Endothelial cell (in vitro differentiated cells): ENCODE measurements at regions not wholly inside any gene's neighbourhood (a gene's known extent, or its start where the extent isn't known, plus 50 kb on each side); places are given as distances from the start of the nearest gene placed in this dataset.

Experiments
- DNase-seq: peaks from one replicate; pipeline ENCODE4 v3.0.0; 2021; ENCODE audit warnings: low spot score
- H3K27ac Mint-ChIP-seq: one replicate; pipeline ENCODE4 v1.8.0; 2021; ENCODE audit warnings: mixed read lengths, inconsistent platforms; ENCODE audit not compliant: unreplicated experiment
- H3K27me3 Mint-ChIP-seq: one replicate; pipeline ENCODE4 v1.8.0; 2021; ENCODE audit warnings: mild to moderate bottlenecking, moderate library complexity, mixed read lengths, inconsistent platforms; ENCODE audit not compliant: unreplicated experiment
- H3K36me3 Mint-ChIP-seq: one replicate; pipeline ENCODE4 v1.8.0; 2021; ENCODE audit warnings: mild to moderate bottlenecking, low read depth, mixed read lengths, inconsistent platforms; ENCODE audit not compliant: unreplicated experiment
- H3K4me1 Mint-ChIP-seq: one replicate; pipeline ENCODE4 v1.8.0; 2021; ENCODE audit warnings: mild to moderate bottlenecking, mixed read lengths, inconsistent platforms; ENCODE audit not compliant: unreplicated experiment
- H3K4me3 Mint-ChIP-seq: one replicate; pipeline ENCODE4 v1.8.0; 2021; ENCODE audit warnings: mild to moderate bottlenecking, mixed read lengths, inconsistent platforms; ENCODE audit not compliant: unreplicated experiment
- H3K9me3 Mint-ChIP-seq: one replicate; pipeline ENCODE4 v1.8.0; 2021; ENCODE audit warnings: mixed read lengths, inconsistent platforms; ENCODE audit not compliant: unreplicated experiment
- CTCF ChIP-seq: fragments of 200-600 bp; sonication (generic); IDR thresholded peaks from one replicate; pipeline ENCODE4 v1.5.0; 2021; ENCODE audit warnings: antibody characterized with exemption; ENCODE audit not compliant: unreplicated experiment

DNA sequence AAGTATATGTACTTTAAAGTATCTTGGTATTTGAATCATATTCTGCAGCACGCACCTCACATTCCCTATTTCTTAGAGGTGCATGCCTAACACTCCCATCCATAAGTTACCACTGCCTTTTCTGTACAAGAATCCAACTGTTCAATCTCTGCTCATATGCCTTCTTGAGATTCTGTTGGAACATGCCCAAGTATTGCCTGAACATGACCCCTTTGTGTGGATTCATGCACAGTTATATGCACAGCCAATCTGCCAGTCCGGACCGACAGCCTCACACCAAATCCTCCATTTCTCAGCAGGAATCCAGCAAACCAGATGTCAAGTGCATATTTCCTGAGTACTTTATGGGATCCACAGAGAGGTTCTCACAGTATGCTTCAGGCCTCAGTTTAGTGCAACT, 222.0 kb downstream of the TMEM182 start:
- TF ChIP-seq CTCF: no peak
- Mint-ChIP-seq H3K27me3 (no peaks in the 10 kb centered on the region), H3K27ac (no peak overlapping the region), H3K9me3 (no peaks in the 10 kb centered on the region), H3K4me3 (no peak overlapping the region), H3K36me3 (no peaks in the 10 kb centered on the region), H3K4me1 (no peaks in the 10 kb centered on the region)
- DNase-seq: no peak

DNA sequence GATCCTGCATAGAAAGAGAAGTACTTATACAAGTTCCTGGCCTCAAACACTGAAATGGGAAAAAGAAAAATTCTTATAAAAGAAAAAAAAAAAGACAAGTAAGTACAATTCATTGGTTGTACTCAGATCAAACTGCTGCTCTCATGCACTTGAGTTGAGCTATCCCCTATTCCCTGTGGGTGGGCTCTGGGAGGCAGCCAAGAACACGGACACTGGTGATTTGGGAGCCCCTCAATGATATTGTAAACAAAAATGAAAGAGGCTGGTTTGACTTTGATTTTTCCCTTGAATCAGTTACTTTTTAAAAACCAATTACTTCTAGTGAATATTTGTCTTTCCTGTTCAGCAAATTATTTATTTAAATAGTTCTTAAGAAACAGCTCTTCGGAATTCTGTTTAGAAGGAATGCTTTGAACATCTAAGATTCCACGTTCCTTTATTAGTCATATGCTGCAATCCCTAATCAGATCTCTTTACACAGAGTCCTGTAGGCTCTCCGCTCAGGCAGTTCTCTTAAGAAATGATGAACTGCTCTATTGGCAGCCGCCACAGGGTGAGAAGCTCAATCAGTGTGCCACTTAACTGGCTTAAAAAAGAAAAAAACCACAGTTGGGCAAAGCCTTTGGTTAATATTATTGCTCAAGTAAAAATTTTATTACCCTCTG, 225.1 kb downstream of the TMEM182 start:
- no peaks in the 10 kb centered on the region for H3K9me3 Mint-ChIP-seq

GRCh38 chr2:102992607-102993006, 230.8 kb downstream of the TMEM182 start:
- Mint-ChIP-seq H3K4me1 (peaks cover 5% of the 10 kb centered on the region), H3K4me3 (no peak overlapping the region), H3K27ac (no peak overlapping the region), H3K27me3 (no peaks in the 10 kb centered on the region), H3K9me3 (no peaks in the 10 kb centered on the region), H3K36me3 (no peaks in the 10 kb centered on the region)
- no peak for TF ChIP-seq CTCF
- no peak for DNase-seq

More for the DNA sequence above, 225.1 kb downstream of the TMEM182 start:
- Mint-ChIP-seq H3K27me3 (no peaks in the 10 kb centered on the region), H3K36me3 (no peaks in the 10 kb centered on the region), H3K4me3 (no peak overlapping the region), H3K27ac (no peak overlapping the region), H3K4me1 (peaks cover 5% of the 10 kb centered on the region)
- no peak for TF ChIP-seq CTCF
- DNase-seq: no peak

DNA sequence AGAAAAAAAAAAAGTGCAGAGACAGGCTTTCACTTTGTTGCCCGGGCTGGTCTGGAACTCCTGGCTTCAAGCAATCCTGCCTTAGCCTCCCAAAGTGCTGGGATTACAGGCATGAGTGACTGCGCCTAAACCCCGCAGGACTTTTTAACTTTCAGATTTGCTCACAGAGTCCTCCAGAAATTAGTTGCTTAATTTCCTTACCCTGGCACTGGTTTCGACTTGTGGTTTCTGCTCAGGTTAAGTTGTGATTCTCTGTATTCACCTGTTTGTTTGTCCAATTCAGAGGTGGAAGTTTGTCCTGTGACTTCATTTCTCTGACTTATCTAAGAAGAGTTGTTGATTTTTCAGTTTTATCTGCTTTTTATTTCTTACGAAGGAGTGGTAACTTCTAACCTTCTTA, 238.1 kb downstream of the TMEM182 start:
- no peak overlapping the region for H3K27ac Mint-ChIP-seq
- H3K4me3 Mint-ChIP-seq: no peak overlapping the region
- no peaks in the 10 kb centered on the region for H3K36me3 Mint-ChIP-seq
- no peaks in the 10 kb centered on the region for H3K9me3 Mint-ChIP-seq
- no peaks in the 10 kb centered on the region for H3K4me1 Mint-ChIP-seq
- H3K27me3 Mint-ChIP-seq: no peaks in the 10 kb centered on the region
- no peak for TF ChIP-seq CTCF
- no peak for DNase-seq

DNA sequence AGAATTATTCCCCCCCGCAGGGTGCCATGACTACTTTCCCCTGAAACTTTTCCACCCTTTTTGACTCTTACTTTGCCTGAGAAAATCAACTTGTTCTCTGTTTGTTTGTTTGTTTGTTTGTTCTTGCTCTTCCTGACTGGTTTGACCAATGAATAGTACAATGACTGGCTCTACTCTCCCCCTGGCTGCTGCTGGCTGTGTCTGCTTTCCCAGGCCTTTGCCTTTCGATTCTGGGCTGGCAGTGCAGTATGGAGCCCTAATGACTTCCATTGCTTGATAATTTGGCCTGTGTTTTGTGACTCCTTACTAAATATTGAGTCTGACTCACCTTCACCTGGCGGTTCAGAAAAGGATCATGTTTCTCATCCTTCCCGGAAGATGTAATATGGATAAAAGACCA, 241.1 kb downstream of the TMEM182 start:
- Mint-ChIP-seq H3K9me3 (no peaks in the 10 kb centered on the region), H3K27ac (no peak overlapping the region), H3K27me3 (peaks cover 1% of the 10 kb centered on the region), H3K4me3 (no peak overlapping the region), H3K36me3 (no peaks in the 10 kb centered on the region), H3K4me1 (no peaks in the 10 kb centered on the region)
- DNase-seq: no peak
- no peak for TF ChIP-seq CTCF
